ENCODE measurements at regions not wholly inside any gene's neighbourhood (a gene's known extent, or its start where the extent isn't known, plus 50 kb on each side); places are given as distances from the start of the nearest gene placed in this dataset.

DNA sequence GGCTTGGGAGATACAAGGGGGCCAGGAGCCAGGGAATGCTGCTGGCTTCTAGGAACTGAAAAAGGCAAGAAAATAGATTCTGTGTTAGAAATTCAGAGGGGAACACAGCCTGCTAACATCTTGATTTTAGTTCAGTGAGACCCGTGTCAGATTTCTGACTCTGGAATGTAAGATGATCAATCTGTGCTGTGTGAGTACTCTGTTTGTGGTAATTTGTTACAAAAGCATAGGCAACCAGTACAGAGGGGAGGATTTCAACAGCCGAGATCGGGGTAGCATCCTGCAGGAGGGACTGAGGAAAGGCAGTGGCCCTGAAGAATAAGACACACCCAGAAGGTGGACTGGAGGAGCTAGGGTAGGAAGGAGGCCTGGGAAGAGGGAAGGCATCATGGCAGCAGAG, 410.0 kb upstream of the CCDC196 start:
- Histone ChIP-seq H3K27ac (ENCODE audit: low read depth, low read length) (no peak overlapping the region), H3K9ac (ENCODE audit: extremely low read depth, low read length, poor library complexity, severe bottlenecking) (no peak overlapping the region), H3K4me1 (ENCODE audit: control insufficient read depth, insufficient read depth, low read length) (peaks cover 7% of the 10 kb centered on the region), H3K4me3 (ENCODE audit: low read length) (no peak overlapping the region), H3K9me3 (ENCODE audit: control insufficient read depth, low read length) (no peaks in the 10 kb centered on the region), H3K36me3 (ENCODE audit: control insufficient read depth, insufficient read depth, low read length) (no peaks in the 10 kb centered on the region), H3K27me3 (ENCODE audit: control insufficient read depth, insufficient read depth, low read length, poor library complexity, severe bottlenecking) (no peaks in the 10 kb centered on the region)
- Mint-ChIP-seq H3K27ac (no peak overlapping the region), H3K36me3 (ENCODE audit: low read depth) (no peaks in the 10 kb centered on the region), H3K4me1 (peaks cover 5% of the 10 kb centered on the region), H3K4me3 (no peak overlapping the region), H3K27me3 (ENCODE audit: insufficient read depth) (peaks cover 15% of the 10 kb centered on the region), H3K9me3 (no peaks in the 10 kb centered on the region)
- TF ChIP-seq, protein P1, sequence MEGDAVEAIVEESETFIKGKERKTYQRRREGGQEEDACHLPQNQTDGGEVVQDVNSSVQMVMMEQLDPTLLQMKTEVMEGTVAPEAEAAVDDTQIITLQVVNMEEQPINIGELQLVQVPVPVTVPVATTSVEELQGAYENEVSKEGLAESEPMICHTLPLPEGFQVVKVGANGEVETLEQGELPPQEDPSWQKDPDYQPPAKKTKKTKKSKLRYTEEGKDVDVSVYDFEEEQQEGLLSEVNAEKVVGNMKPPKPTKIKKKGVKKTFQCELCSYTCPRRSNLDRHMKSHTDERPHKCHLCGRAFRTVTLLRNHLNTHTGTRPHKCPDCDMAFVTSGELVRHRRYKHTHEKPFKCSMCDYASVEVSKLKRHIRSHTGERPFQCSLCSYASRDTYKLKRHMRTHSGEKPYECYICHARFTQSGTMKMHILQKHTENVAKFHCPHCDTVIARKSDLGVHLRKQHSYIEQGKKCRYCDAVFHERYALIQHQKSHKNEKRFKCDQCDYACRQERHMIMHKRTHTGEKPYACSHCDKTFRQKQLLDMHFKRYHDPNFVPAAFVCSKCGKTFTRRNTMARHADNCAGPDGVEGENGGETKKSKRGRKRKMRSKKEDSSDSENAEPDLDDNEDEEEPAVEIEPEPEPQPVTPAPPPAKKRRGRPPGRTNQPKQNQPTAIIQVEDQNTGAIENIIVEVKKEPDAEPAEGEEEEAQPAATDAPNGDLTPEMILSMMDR (conservative IDR thresholded peaks at IDR 0.05), result no peak
- DNase-seq, result no peak
- whole genome bisulfite sequencing, 2 experiments (ENCODE audit: insufficient coverage in 1 of 2, insufficient read length in 1 of 2), result 72 to 92% methylated on average over 3 of the region's 3 CpGs

DNA sequence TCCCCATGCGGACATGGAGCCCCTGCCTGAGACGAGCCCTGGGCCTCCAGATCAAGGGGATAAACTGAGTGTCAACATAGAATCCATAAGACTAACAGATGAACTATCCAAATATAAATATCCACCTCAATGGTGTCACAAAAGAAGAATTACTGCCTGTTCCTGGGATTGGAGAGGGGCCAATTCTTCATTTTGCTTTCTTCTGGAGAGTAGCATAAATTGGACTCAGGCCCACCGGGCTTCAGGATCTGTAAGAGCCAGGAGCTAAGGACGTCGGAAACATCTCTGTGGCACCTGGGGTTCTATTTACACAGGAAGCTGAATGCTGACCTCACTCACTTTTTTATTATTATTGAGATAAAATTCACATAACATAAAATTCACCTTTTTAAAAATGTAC, 408.2 kb upstream of the CCDC196 start:
- H3K9ac ChIP-seq (ENCODE audit: extremely low read depth, low read length, poor library complexity, severe bottlenecking), result no peak overlapping the region
- Mint-ChIP-seq H3K36me3 (ENCODE audit: low read depth) (no peaks in the 10 kb centered on the region), H3K27ac (no peak overlapping the region), H3K4me3 (no peak overlapping the region), H3K9me3 (no peaks in the 10 kb centered on the region), H3K4me1 (peaks cover 11% of the 10 kb centered on the region), H3K27me3 (ENCODE audit: insufficient read depth) (peaks cover 18% of the 10 kb centered on the region)
- no peak overlapping the region for H3K27ac ChIP-seq (ENCODE audit: low read depth, low read length)
- WGBS, 2 experiments (ENCODE audit: insufficient coverage in 1 of 2, insufficient read length in 1 of 2), result 95 to 100% methylated on average over 1 to 5 of the region's 5 CpGs
- H3K27me3 ChIP-seq (ENCODE audit: control insufficient read depth, insufficient read depth, low read length, poor library complexity, severe bottlenecking), result no peaks in the 10 kb centered on the region
- DNase-seq, result no peak
- no peaks in the 10 kb centered on the region for H3K36me3 ChIP-seq (ENCODE audit: control insufficient read depth, insufficient read depth, low read length)
- H3K4me1 ChIP-seq (ENCODE audit: control insufficient read depth, insufficient read depth, low read length), result peaks cover 9% of the 10 kb centered on the region
- TF ChIP-seq, protein P1 (conservative IDR thresholded peaks at IDR 0.05), result no peak
- no peaks in the 10 kb centered on the region for H3K9me3 ChIP-seq (ENCODE audit: control insufficient read depth, low read length)
- no peak overlapping the region for H3K4me3 ChIP-seq (ENCODE audit: low read length)

DNA sequence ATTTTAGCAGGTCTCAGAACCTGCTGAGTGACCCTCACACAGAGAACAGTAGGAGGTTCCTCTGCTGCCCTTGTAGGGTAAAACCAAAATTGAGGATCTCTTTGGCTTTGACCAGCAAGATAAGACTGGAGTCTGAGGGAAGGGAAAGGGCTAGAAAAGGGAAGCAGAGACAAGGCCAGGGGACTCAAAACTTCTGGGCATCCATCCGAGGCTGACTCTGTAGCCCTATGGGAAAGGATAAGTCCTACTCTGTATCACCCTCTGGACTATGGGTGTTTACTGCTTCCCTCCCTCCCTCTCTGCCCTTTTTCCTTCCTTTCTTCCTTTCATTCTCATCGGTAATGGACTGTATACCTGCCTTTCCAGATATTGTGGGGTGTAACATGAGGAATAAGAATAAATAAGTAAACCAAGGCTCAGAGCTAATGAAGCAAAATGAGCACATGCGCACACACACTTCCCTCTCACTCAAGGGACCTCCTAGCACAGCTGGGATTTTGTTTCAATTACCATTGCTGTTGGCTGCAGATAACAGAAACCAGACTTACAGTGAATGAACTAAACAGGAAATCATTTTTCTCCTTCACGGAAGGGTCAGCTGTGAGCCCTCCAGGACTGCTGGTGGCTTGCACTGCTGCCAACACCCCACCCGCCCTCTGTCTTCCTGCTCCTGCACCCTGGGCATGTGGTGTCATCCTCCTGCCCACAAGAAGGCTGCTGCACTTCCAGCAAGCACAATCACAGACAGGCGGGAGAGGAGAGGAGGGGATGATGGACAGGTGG, 404.4 kb upstream of the CCDC196 start:
- Mint-ChIP-seq H3K27me3 (ENCODE audit: insufficient read depth) (peaks cover 15% of the 10 kb centered on the region), H3K36me3 (ENCODE audit: low read depth) (no peaks in the 10 kb centered on the region), H3K9me3 (no peaks in the 10 kb centered on the region), H3K4me1 (peaks cover 13% of the 10 kb centered on the region), H3K27ac (no peak overlapping the region), H3K4me3 (no peak overlapping the region)
- TF ChIP-seq, protein P1 (conservative IDR thresholded peaks at IDR 0.05), result no peak
- Histone ChIP-seq H3K27me3 (ENCODE audit: control insufficient read depth, insufficient read depth, low read length, poor library complexity, severe bottlenecking) (no peaks in the 10 kb centered on the region), H3K9ac (ENCODE audit: extremely low read depth, low read length, poor library complexity, severe bottlenecking) (no peak overlapping the region), H3K9me3 (ENCODE audit: control insufficient read depth, low read length) (no peaks in the 10 kb centered on the region), H3K4me1 (ENCODE audit: control insufficient read depth, insufficient read depth, low read length) (peaks cover 2% of the 10 kb centered on the region), H3K4me3 (ENCODE audit: low read length) (no peak overlapping the region), H3K27ac (ENCODE audit: low read depth, low read length) (no peak overlapping the region), H3K36me3 (ENCODE audit: control insufficient read depth, insufficient read depth, low read length) (no peaks in the 10 kb centered on the region)
- WGBS, 2 experiments (ENCODE audit: insufficient coverage in 1 of 2, insufficient read length in 1 of 2), result 83 to 92% methylated on average over 1 to 6 of the region's 6 CpGs
- DNase-seq, result no peak

Data from endodermal cell (in vitro differentiated cells).